ENCODE measurements at regions not wholly inside any gene's neighbourhood (a gene's known extent, or its start where the extent isn't known, plus 50 kb on each side); places are given as distances from the start of the nearest gene placed in this dataset.

DNA sequence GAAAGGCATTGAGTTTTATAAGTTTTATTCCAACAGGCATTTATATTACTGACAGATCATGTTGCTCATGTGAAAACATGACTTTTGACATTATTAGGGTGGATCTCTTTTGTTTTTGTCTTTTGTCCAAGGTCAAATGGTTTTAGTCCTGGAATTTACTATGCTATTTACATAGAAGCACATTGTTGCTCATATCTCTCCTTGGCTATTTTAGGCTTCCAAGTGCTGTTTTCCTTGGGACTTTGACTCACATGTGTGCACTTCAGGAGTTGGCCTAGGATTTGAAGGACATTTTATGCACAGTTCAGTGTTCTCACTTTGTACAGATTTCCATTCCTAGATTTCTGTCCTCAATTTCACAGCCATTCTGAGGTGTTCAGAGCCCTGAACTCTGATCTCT is 225.7 kb downstream of the PYDC2 start:
- no peak for TF ChIP-seq CTCF (IDR thresholded peaks at IDR 0.05)
- TF ChIP-seq EZH2 (IDR thresholded peaks at IDR 0.05) = no peak

Measured in neural progenitor cell (in vitro differentiated cells).